Body of pancreas (tissue), 4 donors: ENCODE measurements at regions not wholly inside any gene's neighbourhood (a gene's known extent, or its start where the extent isn't known, plus 50 kb on each side); places are given as distances from the start of the nearest gene placed in this dataset.

Experiments
- ATAC-seq: fragments of 150-250 bp; one replicate; pipeline ENCODE4 v1.9.1; 2016
- DNase-seq, 4 donors: peaks; one replicate each; pipeline ENCODE4 v3.0.0-alpha.2; 2019
- H3K27ac ChIP-seq, 4 donors: fragments of 200-600 bp; sonication (generic); 1 replicate in 3 of 4; 2 replicates in 1 of 4; pipeline versions ENCODE4 v1.5.1 to v1.6.1; 2016 to 2019; ENCODE audit warnings: mild to moderate bottlenecking in 1 of 4, mixed read lengths in 1 of 4, moderate library complexity in 1 of 4
- H3K27me3 ChIP-seq, 2 donors: fragments of 200-600 bp; sonication (generic); one replicate each; pipeline ENCODE4 v1.6.0; 2016; ENCODE audit warnings: mild to moderate bottlenecking in 1 of 2
- H3K36me3 ChIP-seq, 2 donors: fragments of 200-600 bp; sonication (generic); replicated peaks in 1 of 2; 2 replicates each; pipeline ENCODE4 v1.5.1; 2016; ENCODE audit warnings: low read depth in 2 of 2; ENCODE audit not compliant: insufficient read depth in 1 of 2
- H3K4me1 ChIP-seq: fragments of 200-600 bp; sonication (generic); one replicate; pipeline ENCODE4 v1.6.0; 2016
- H3K4me3 ChIP-seq, 2 donors: fragments of 200-600 bp; sonication (generic); 1 replicate in 1 of 2; 2 replicates in 1 of 2; pipeline ENCODE4 v1.5.1; 2016 to 2019
- H3K9me3 ChIP-seq, 3 donors: fragments of 200-600 bp; sonication (generic); 1 replicate in 2 of 3; 2 replicates in 1 of 3; pipeline ENCODE4 v1.5.1; 2016
- CTCF ChIP-seq, 7 experiments: fragments of 450-650 bp in 4 of 7; fragments of 200-600 bp in 3 of 7; sonication (generic) in 3 of 7; IDR thresholded peaks; one replicate each; pipeline ENCODE4 v1.5.1; 2016 to 2019; ENCODE audit warnings: antibody characterized with exemption in 7 of 7
- POLR2A ChIP-seq, 3 donors: fragments of 450-650 bp; IDR thresholded peaks; one replicate each; pipeline ENCODE4 v1.6.1; 2016; ENCODE audit warnings: antibody characterized with exemption in 3 of 3, mild to moderate bottlenecking in 2 of 3
- WGBS, 2 donors: methylation state at CpG; one replicate each; pipeline ENCODE4 v1.1.5; 2017; 5-methylcytosine and 5-hydroxymethylcytosine counted together
- intact Hi-C: fragments of 100-400 bp; cut with DNase I; formaldehyde crosslinking; loops from one replicate; pipeline ENCODE4 v1.15.1; 2023

- Histone ChIP-seq H3K9me3 (no peaks in the 10 kb centered on the region), H3K27me3 (no peaks in the 10 kb centered on the region), H3K36me3 (no peaks in the 10 kb centered on the region), H3K4me3 (no peak overlapping the region), H3K4me1 (no peaks in the 10 kb centered on the region), H3K27ac (no peak overlapping the region)
- no peak for ATAC-seq
- TF ChIP-seq CTCF (IDR thresholded peaks at IDR 0.05), result no peak
- TF ChIP-seq POLR2A (IDR thresholded peaks at IDR 0.05), result no peak
- 45 to 54% methylated on average over 4 of the region's 4 CpGs for WGBS, 2 donors
- no peak for DNase-seq
- intact Hi-C loops, result no loop called here
Observed at GRCh38 chr13:74778087-74778486, 643.9 kb upstream of the KLF12 start.

- ATAC-seq (no peak), DNase-seq (no peak)
- H3K4me1 ChIP-seq, result no peaks in the 10 kb centered on the region
- H3K36me3 ChIP-seq, result no peaks in the 10 kb centered on the region
- TF ChIP-seq CTCF (IDR thresholded peaks at IDR 0.05) (no peak), POLR2A (IDR thresholded peaks at IDR 0.05) (no peak)
- no peaks in the 10 kb centered on the region for H3K27me3 ChIP-seq
- intact Hi-C loops, result no loop called here
- 75 to 95% methylated on average over 1 of the region's 1 CpG for WGBS, 2 donors
- H3K9me3 ChIP-seq, result no peaks in the 10 kb centered on the region
- H3K27ac ChIP-seq, result no peak overlapping the region
- no peak overlapping the region for H3K4me3 ChIP-seq
Observed at GRCh38 chr13:74774264-74774663, 640.1 kb upstream of the KLF12 start.

GRCh38 chr13:74773248-74773647, 639.0 kb upstream of the KLF12 start:
- H3K27ac ChIP-seq, result no peak overlapping the region
- H3K9me3 ChIP-seq, result no peaks in the 10 kb centered on the region
- DNase-seq (no peak), ATAC-seq (no peak)
- H3K27me3 ChIP-seq, result no peaks in the 10 kb centered on the region
- H3K4me1 ChIP-seq, result no peaks in the 10 kb centered on the region
- H3K36me3 ChIP-seq, result no peaks in the 10 kb centered on the region
- intact Hi-C loops, result no loop called here
- H3K4me3 ChIP-seq, result no peak overlapping the region
- WGBS, 2 donors, result 52 to 74% methylated on average over 1 of the region's 1 CpG
- TF ChIP-seq POLR2A (IDR thresholded peaks at IDR 0.05) (no peak), CTCF (IDR thresholded peaks at IDR 0.05) (no peak)

- TF ChIP-seq POLR2A (IDR thresholded peaks at IDR 0.05) (no peak), CTCF (IDR thresholded peaks at IDR 0.05) (no peak)
- Histone ChIP-seq H3K4me1 (no peaks in the 10 kb centered on the region), H3K36me3 (no peaks in the 10 kb centered on the region), H3K27me3 (no peaks in the 10 kb centered on the region), H3K4me3 (no peak overlapping the region), H3K27ac (no peak overlapping the region), H3K9me3 (no peaks in the 10 kb centered on the region)
- WGBS, 2 donors, result 44 to 47% methylated on average over 3 of the region's 3 CpGs
- intact Hi-C loops, result no loop called here
- ATAC-seq, result no peak
- DNase-seq, result no peak
Observed at GRCh38 chr13:74771964-74772363, 637.8 kb upstream of the KLF12 start.

GRCh38 chr13:74770361-74770760, 636.2 kb upstream of the KLF12 start:
- Histone ChIP-seq H3K4me1 (no peaks in the 10 kb centered on the region), H3K9me3 (no peaks in the 10 kb centered on the region), H3K27me3 (no peaks in the 10 kb centered on the region), H3K27ac (no peak overlapping the region), H3K36me3 (no peaks in the 10 kb centered on the region), H3K4me3 (no peak overlapping the region)
- DNase-seq (no peak), ATAC-seq (no peak)
- TF ChIP-seq POLR2A (IDR thresholded peaks at IDR 0.05) (no peak), CTCF (IDR thresholded peaks at IDR 0.05) (no peak)
- intact Hi-C loops, result no loop called here
